PC-3 (cell line): ENCODE measurements at regions not wholly inside any gene's neighbourhood (a gene's known extent, or its start where the extent isn't known, plus 50 kb on each side); places are given as distances from the start of the nearest gene placed in this dataset.

Experiments
- CTCF ChIP-seq: fragments of 300-600 bp; sonication (generic); conservative IDR thresholded peaks from 2 replicates; pipeline ENCODE4 v1.5.1; 2017; ENCODE audit warnings: antibody characterized with exemption, low read depth, mild to moderate bottlenecking, low read length
- EZH2 ChIP-seq: fragments of 300-600 bp; sonication (generic); IDR thresholded peaks from one replicate; pipeline ENCODE4 v1.6.1; 2017; ENCODE audit warnings: antibody characterized with exemption, mild to moderate bottlenecking, low read length; ENCODE audit not compliant: unreplicated experiment
- EZH2phosphoT487 ChIP-seq: fragments of 300-600 bp; sonication (generic); IDR thresholded peaks from 2 replicates; pipeline ENCODE4 v1.6.1; 2018; ENCODE audit warnings: mild to moderate bottlenecking, antibody characterized with exemption, low read length, borderline replicate concordance

- TF ChIP-seq CTCF, result no peak; the same call in 1 of the 2 replicates
- no peak for TF ChIP-seq EZH2phosphoT487
- no peak for TF ChIP-seq EZH2
Measured at GRCh38 chr3:163328680-163329079, 1749.6 kb downstream of the SI start.
